Neural crest cell (in vitro differentiated cells): ENCODE measurements at regions not wholly inside any gene's neighbourhood (a gene's known extent, or its start where the extent isn't known, plus 50 kb on each side); places are given as distances from the start of the nearest gene placed in this dataset.

Experiments used
- DNase-seq: peaks from one replicate; pipeline ENCODE4 v3.0.0; 2021; ENCODE audit warnings: low read depth, mixed read lengths, low spot score
- H3K27ac Mint-ChIP-seq: one replicate; pipeline ENCODE4 v1.8.0; 2021; ENCODE audit warnings: mild to moderate bottlenecking, mixed read lengths; ENCODE audit not compliant: unreplicated experiment
- H3K27me3 Mint-ChIP-seq: 2 replicates; pipeline ENCODE4 v1.8.0; 2021; ENCODE audit warnings: low read depth, mild to moderate bottlenecking, mixed read lengths
- H3K36me3 Mint-ChIP-seq: 2 replicates; pipeline ENCODE4 v1.8.0; 2021; ENCODE audit warnings: low read depth, mild to moderate bottlenecking, mixed read lengths
- H3K4me1 Mint-ChIP-seq: 2 replicates; pipeline ENCODE4 v1.8.0; 2021; ENCODE audit warnings: mixed read lengths
- H3K4me3 Mint-ChIP-seq: one replicate; pipeline ENCODE4 v1.8.0; 2021; ENCODE audit warnings: mild to moderate bottlenecking, mixed read lengths
- H3K9me3 Mint-ChIP-seq: 2 replicates; pipeline ENCODE4 v1.8.0; 2021; ENCODE audit warnings: mixed read lengths
- TF ChIP-seq, protein P1 (sequence below): fragments of 200-600 bp; sonication (generic); conservative IDR thresholded peaks from 2 replicates; pipeline ENCODE4 v1.5.0; 2021; ENCODE audit warnings: antibody characterized with exemption, mild to moderate bottlenecking

DNA sequence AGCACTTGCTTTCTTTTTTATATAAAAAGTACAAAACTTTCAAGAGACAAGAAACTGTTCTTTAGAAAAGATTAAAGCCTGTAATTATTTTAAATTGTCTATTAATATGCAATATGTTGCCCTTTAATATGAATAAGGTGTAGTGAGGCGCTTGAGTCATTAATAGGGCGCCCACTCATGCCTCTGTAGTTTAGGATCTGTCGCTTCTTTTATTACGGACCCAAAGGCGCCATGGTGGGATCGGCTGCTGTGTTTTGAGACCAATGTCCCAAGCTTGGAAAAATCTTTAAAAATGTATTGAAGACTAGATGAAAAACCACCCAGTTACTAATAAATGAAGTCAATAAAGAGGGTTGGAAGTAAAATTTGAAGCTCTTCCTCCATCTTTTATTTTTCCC, 259.5 kb upstream of the MEIS2 start:
- Mint-ChIP-seq H3K27me3 (no peaks in the 10 kb centered on the region), H3K4me1 (peaks cover 12% of the 10 kb centered on the region), H3K9me3 (no peaks in the 10 kb centered on the region)

GRCh38 chr15:37360724-37361123, 260.4 kb upstream of the MEIS2 start:
- H3K27me3 Mint-ChIP-seq, result no peaks in the 10 kb centered on the region
- no peaks in the 10 kb centered on the region for H3K9me3 Mint-ChIP-seq
- H3K4me1 Mint-ChIP-seq, result peaks cover 12% of the 10 kb centered on the region
- H3K36me3 Mint-ChIP-seq, result no peaks in the 10 kb centered on the region
- DNase-seq, result no peak
- H3K27ac Mint-ChIP-seq, result no peak overlapping the region
- H3K4me3 Mint-ChIP-seq, result no peak overlapping the region
- TF ChIP-seq, protein P1, sequence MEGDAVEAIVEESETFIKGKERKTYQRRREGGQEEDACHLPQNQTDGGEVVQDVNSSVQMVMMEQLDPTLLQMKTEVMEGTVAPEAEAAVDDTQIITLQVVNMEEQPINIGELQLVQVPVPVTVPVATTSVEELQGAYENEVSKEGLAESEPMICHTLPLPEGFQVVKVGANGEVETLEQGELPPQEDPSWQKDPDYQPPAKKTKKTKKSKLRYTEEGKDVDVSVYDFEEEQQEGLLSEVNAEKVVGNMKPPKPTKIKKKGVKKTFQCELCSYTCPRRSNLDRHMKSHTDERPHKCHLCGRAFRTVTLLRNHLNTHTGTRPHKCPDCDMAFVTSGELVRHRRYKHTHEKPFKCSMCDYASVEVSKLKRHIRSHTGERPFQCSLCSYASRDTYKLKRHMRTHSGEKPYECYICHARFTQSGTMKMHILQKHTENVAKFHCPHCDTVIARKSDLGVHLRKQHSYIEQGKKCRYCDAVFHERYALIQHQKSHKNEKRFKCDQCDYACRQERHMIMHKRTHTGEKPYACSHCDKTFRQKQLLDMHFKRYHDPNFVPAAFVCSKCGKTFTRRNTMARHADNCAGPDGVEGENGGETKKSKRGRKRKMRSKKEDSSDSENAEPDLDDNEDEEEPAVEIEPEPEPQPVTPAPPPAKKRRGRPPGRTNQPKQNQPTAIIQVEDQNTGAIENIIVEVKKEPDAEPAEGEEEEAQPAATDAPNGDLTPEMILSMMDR, result no peak

More for the DNA sequence above, 259.5 kb upstream of the MEIS2 start:
- DNase-seq, result no peak
- Mint-ChIP-seq H3K36me3 (no peaks in the 10 kb centered on the region), H3K27ac (no peak overlapping the region), H3K4me3 (no peak overlapping the region)
- TF ChIP-seq, protein P1, result no peak

- Mint-ChIP-seq H3K27me3 (no peaks in the 10 kb centered on the region), H3K36me3 (no peaks in the 10 kb centered on the region), H3K4me1 (peaks cover 12% of the 10 kb centered on the region), H3K27ac (no peak overlapping the region), H3K9me3 (no peaks in the 10 kb centered on the region), H3K4me3 (no peak overlapping the region)
- DNase-seq, result no peak
- TF ChIP-seq, protein P1, result no peak
Measured at GRCh38 chr15:37361621-37362020, 261.3 kb upstream of the MEIS2 start.

GRCh38 chr15:37362414-37362813, 262.1 kb upstream of the MEIS2 start:
- TF ChIP-seq, protein P1, result no peak
- no peaks in the 10 kb centered on the region for H3K36me3 Mint-ChIP-seq
- no peak overlapping the region for H3K27ac Mint-ChIP-seq
- H3K4me1 Mint-ChIP-seq, result peaks cover 12% of the 10 kb centered on the region
- H3K9me3 Mint-ChIP-seq, result no peaks in the 10 kb centered on the region
- DNase-seq, result no peak
- H3K27me3 Mint-ChIP-seq, result no peaks in the 10 kb centered on the region
- no peak overlapping the region for H3K4me3 Mint-ChIP-seq

DNA sequence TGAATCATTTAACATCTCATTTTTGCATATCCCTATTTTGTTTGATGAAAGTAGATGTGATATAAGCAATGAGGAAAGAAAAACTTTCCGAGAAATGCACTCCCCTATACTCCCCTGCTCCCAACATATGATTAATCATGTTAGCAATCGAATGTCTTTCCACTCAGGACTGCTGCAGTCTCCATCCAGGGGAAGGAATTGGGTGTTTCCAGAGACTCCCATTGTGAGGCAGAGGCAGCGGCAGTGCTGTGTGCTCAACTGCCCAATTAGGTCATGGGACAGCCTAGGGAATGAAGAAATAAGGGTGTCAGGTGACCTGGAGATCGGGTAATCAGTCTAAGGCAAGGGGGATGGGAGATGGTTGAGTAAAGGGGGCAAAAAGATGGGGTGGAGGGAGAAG, 268.6 kb upstream of the MEIS2 start:
- Mint-ChIP-seq H3K27ac (no peak overlapping the region), H3K9me3 (peaks cover 8% of the 10 kb centered on the region), H3K36me3 (no peaks in the 10 kb centered on the region), H3K27me3 (peaks cover 13% of the 10 kb centered on the region), H3K4me1 (no peaks in the 10 kb centered on the region), H3K4me3 (no peak overlapping the region)
- DNase-seq, result no peak
- TF ChIP-seq, protein P1, result no peak

- no peaks in the 10 kb centered on the region for H3K36me3 Mint-ChIP-seq
- TF ChIP-seq, protein P1, result no peak
- peaks cover 13% of the 10 kb centered on the region for H3K27me3 Mint-ChIP-seq
- no peak for DNase-seq
- H3K27ac Mint-ChIP-seq, result no peak overlapping the region
- H3K4me1 Mint-ChIP-seq, result no peaks in the 10 kb centered on the region
- H3K9me3 Mint-ChIP-seq, result peaks cover 8% of the 10 kb centered on the region
- no peak overlapping the region for H3K4me3 Mint-ChIP-seq
Measured at GRCh38 chr15:37370941-37371340, 270.6 kb upstream of the MEIS2 start.
